Activated CD4-positive, alpha-beta T cell treated with anti-CD3 and anti-CD28 coated beads for 48 hours (primary cell): ENCODE measurements at regions not wholly inside any gene's neighbourhood (a gene's known extent, or its start where the extent isn't known, plus 50 kb on each side); places are given as distances from the start of the nearest gene placed in this dataset.
A peak's percentile ranks its signal among the peaks of the same experiment; 100 is the strongest.

ENCODE experiments used
- DNase-seq: peaks from one replicate; pipeline ENCODE4 v3.0.0-alpha.2; 2020

DNA sequence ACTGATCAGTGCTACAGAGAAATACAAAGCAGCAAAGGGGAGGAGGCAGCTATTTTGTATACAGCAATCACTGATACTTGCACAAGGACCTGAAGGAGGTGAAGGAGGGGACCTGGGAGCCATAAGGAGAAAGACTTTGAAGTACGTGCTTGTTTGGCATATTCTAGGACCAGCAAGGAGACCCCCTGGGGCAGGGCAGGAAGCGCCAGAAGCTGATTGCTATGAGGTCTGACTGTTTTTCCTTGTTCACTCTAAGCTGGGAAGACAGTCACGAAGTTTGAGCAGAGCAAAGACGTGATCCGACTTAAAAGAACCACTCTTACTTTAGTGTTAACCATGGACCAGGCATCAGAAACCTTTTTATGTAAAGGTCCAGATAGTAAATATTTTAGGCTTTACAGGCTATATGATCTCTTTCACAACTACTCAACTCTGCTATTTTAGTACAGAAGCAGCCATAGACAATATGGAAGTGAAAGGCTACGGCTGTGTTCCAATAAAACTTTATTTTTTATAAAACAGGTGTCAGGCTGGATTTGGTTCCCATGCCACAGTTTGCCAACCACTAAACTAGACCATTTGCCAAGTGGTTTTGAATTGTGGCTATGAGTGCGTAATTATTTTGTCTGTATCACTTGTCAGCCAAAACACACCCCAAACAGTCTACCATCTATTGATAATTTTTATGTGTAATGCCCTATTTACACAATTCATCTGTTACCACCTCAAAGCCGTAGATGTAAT lies 217.9 kb downstream of the PRL start:
- DNase-seq, result no peak

DNA sequence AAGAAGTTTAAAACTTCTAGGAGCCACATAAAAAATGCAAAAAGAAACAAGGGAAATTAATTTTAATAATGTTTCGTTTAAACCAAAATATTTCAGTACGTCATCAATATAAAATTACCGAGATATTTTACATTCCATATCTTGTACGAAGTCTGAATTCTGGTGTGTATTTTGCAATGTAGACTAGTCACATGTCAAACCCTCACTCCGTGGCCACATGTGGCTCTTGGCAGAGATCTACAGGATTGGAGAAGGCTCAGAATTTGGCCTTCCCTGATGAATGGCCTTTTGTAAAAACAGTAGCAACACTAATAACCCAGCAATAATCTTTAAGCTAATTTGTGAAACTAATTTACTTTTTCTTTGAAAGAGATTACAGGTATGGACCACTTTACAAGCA lies 217.1 kb downstream of the PRL start:
- DNase-seq, result no peak

DNA sequence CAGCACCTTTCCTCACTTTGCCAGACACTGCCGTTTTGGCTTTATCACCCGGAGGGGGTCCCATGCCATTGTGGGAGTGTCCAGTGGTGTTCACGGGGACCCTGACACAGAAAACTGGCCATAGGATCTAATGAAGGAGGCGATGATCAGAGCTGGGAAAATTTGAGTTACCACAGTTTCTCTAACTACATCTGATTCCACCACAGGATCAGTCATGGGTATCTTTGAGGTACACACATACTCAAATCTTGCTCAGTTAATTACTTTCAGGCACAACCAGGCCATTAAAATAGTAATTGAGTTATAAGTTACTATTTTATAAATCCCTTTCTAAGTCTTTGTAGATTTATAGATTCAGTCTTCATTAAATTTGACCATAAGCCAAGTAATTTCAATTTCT lies 215.1 kb downstream of the PRL start:
- no peak for DNase-seq

DNA sequence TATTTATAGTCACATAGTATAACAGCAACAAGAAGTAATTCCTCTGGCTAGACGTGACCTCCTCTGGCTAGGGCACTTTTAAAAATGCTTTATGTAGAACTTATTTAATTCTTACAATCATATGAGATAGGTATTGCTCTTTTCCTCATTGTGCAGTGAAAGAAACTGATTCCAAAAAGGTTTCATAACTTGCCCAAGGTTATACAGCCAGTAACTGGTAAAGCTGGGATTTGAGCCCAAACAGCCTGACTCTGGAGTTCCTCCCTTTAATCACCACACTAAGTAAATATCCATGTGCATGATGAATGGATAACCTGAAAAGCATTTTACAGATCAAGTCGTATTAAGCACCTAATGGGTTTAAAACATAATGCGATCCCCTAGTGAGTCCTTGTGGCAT lies 214.6 kb downstream of the PRL start:
- DNase-seq, result no peak

DNA sequence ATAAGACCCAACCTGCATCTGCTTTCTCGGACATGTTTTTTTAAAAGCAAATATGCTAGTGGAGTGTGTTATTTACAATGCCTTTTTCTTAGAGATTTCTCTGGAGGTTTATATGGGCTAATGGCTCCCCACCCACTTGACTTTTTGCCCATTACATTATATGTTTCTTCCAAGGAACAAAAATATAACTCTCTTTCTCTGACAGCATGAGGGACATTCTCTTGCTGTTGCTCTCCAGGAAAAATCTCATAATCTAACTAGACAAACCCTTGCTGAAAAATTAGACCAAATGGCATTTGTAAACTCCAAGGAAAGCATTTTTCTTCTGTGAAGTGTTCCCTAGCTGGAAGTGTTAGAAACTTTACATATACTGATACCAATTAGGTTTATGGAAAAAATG lies 213.7 kb downstream of the PRL start:
- no peak for DNase-seq

DNA sequence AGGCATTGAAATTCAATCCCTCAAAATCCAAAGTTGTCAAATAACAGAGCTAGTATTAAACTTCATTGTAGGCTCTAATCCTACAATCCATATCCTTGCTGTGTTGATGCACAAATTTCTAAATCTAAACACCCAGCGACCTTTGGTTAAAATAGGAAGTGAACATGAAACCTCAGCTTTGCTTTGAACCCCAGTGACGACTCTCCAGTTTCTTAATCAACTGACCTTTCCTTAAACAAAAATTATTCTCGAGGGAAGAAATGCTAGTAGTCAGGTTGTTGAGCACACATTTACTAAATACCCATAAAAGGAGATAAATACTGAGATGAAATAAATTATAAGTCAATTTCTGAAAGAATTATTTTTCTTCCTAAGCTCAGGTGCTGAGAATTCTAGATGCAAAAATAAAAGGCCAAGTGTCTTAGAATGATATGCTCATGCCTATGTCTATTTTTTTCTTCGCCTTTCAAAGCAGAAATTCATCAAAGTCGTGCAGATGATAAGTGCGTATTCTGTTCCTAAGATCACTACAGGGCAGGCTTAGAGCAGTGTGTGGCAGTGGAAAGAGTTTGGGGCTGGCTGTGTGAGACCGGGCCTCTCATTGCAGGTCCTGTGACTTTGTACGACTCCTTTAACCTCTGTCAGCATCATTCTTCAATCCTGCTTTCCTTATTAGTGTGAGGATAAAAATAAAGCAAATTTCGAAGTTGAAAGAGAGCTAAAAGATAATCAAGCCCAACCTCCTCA lies 208.7 kb downstream of the PRL start:
- DNase-seq, result no peak

DNA sequence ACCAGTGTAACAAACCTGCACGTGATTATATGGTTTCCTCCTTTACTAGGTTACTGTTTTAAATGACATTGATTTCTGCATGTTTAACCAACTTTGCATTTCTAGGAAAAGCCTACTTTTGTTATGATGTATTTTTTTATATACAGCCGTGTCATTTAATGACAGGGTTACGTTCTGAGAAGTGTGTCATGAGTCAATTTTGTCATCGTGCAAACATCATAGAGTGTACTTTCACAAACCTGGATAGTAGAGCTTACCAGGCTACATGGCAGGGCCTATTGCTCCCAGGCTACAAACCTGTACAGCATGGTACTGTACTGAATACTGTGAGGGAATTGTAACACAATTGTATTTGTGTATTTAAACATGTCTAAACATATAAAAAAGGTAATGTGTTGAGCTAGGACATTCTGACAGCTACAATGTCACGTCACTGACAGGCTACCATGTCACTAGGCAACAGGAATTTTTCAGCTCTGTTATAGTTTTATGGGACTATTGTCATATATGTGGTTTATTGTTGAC lies 205.3 kb downstream of the PRL start:
- DNase-seq, result no peak

DNA sequence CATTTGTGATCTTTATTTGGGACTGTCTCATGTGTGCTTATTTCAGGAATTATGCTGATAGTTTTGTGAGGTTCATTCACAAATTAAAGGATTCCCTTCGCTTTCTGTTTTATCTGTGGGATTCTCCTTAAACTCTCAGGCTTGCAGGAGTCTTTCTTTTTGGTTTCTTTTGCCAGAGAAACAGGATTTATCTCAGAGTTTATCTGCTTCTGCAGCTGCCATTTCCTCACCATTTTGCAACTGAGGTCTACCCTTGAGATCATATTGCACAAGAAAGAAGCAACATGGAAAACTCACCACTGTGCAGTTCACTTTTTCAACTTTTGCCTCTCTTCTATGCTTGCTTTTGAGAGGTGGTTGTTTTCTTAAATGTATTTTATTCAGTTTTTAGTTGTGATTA lies 201.0 kb downstream of the PRL start:
- DNase-seq, result no peak

DNA sequence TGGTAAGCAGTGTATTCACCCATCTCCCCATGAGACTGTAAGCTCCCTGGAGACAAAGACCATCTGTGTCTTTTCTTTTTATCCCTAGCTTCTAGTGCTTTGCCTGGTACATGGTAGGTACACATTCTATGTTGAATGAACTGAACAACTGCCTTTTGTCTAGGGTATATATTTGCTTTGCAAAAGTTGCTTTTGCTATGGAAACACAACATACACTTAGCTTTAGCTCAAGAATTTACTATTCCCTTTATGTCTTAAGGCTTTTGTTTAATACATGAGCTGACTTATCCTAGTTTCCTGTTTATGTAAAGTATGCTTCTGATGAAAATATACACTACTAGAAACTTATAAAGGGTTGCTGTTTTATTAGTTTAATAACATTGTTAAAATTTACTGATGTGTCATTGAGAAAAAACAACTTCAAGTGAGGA lies 198.2 kb downstream of the PRL start:
- DNase-seq, result no peak

DNA sequence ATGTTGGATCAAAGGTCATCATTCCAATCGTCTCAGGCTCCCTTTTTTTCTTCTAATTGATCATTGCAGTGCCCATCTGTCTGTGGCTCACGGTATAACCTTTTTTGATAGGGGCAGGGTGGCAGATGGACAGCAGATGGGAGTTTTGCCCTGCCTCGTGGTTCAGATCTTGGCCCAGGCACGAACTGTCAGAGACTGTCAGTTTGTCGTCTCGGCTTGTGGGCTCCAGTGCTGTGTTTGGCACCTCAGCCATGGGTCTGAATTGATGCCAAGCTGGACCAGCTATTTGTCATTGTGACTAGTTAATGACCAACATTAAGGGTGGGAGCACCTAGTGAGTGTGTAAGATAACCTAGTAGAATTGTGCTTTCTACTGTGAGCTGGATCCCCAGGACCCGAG lies 197.6 kb downstream of the PRL start:
- DNase-seq, result no peak

DNA sequence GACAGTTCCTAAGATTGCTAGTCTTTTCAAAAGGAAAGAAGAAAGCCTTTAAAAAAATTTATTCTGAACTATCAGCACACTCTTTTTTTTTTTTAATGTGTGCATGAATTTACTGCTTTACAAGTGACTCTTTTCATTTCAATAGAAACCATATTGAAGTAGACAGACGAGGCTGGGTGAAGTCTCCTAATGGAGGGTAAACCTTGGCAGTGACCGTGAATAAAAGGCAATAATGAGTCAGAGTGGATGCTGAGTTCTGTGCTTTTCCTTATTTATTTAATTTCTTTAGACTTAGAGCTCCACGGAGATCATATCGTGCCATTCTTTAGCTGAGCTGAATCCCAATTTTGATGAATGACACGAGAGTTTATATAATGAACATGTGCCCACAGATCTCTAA lies 196.9 kb downstream of the PRL start:
- DNase-seq, result no peak

DNA sequence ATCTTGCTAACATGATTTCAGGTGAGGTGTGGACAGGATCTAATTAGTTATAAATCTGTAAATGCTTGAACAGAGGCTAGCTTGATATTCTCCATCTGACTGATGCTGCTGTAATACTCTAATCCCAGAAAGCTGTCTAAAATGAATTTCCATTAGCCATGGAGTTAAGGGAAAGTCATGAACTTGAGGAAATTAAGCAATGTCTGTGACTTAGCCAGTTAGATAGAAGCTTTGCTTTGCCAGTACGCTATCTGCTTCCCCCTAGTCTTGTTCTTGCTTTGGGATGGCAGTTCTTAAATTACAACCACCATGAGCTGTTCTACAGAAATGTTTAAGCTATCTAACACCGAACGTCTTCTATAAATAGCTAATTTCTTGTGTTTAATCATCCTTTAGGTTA lies 195.7 kb downstream of the PRL start:
- DNase-seq, result no peak

DNA sequence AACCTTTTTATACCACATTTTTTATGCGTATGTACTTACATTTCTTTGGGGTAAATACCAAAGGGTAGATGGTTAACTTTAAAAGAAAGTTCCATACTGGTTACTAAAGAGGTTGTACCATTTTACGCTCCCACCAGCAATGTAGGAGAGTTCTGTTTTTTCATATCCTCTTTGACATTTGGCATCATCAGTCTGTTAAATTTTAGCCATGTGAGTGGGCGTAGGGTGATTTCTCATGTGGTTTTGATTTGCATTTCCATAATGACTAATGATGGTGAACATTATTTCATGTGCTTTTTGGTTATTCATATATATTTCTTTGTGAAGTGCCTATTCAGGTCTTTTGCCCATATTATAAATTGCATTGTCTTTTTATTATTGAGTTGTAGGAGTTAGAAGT lies 194.2 kb downstream of the PRL start:
- DNase-seq, result peak; percentile 16

DNA sequence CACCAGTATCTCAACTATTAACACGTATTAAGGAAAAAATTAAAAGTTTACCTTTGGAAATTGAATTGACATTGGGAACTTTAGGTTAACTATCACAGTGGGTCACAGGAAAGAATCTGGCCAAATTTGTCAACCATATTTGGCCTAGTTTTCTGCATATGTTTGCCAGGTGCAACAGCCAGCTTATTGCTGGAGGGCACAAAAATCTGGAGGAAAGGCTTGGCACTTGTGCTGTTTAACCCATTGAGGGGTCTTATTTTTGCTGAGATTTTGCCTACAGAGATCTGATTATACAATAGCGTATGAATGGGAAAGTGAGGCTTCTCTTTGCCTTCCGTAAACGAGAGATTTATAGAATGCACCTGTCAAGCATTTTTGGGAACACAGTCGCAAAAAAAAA lies 190.4 kb downstream of the PRL start:
- no peak for DNase-seq

DNA sequence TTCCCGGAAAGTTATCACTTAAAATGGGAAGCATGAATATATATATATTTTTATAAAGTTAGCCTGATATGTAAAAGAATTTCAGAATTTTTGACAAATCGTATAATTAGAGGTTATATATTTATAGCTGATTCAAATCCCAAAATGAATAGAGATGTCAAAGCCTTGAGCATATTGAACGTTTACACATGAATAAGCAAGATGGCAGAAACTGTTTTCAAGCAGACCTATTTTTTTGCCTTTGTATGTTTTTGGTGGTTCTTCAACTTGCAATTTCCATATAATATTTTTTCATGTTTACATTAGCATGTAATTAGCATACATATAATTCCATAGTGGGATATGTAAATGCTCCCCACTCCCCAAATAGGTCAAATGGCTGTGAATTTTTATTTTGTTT lies 189.9 kb downstream of the PRL start:
- DNase-seq, result no peak

DNA sequence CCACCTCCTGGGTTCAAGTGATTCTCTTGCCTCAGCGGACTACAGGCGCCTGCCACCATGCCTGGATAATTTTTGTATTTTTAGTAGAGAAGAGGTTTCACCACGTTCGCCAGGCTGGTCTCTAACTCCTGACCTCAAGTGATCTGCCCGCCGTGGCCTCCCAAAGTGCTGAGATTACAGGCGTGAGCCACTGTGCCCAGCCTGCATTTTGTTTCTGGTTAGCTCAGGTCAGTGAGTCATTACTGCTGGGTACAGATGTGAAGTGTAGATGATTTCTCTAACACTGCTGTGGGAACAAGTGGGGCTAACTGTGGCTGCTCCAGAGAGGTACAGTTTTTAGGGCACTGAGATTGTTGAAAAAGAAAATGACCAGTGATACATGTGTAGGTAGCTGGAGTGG lies 188.6 kb downstream of the PRL start:
- no peak for DNase-seq

DNA sequence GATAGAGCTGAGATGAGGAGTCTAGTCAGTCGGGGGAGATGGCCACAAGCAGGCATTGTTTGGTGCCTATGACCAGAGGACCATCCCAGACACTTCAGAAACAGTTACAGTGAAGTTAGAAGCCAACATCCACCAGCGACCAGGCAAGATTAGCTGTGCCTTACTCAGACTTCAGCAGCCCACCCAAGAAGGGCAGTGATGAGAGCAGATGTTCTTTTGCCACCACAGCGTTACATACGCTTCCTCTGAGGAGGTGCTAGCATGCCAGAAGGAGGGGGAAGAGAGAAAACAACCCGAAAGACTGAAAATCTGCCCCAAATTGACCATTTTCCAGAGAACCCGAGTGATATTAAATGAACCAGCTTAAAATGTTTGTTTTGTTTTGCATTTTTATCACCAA lies 186.8 kb downstream of the PRL start:
- no peak for DNase-seq

DNA sequence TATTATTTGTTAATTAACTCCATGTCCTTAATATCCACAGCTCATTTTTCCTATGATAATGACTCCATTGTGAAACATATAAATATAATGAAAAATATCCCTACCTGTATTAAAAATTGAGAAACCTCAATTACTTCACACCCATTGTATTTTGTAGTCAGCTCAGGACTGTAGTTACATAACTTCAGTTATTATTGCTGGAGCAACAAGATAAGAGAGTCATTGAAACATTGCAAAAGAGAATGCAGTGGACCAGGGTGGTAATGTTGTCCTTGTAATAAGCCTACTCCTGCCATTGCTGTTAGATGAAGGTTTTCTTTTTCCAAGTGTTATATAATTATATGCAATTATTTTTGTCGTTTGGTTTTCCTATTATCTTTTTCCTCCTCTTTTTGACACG lies 184.4 kb downstream of the PRL start:
- DNase-seq, result no peak

DNA sequence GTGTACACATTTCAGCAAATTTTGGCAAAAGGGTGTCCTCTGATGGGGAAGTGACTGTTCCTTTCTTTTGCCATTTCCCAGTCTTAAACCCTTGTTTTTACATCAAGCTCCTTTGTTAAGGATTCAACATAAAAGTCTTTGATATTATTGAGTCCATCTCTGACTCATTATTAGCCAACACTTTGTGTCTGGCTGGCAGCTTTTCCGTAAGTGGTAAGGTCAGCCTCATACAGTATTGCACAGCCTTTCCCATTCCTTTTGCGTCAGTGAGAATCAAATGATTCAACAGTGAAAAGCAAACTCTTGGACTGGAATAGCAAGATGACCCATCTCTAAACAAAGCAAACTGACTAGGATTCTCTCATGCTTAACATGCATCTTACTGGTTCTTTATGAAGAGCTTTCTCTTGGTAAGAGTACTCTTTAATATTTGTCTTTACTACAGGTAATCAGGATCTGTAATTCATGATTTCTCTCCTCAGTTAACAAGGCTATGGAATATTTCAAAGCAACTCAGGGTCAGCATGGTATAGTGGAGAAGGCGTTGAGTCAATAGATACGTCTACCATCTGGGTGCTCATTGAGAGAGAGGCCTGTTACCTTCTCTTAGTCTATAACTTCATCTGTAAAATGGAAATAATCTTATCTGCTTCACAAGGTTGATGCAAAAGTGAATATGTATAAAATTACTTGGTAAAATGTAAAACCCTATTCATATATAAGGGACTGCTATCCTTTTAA lies 183.6 kb downstream of the PRL start:
- DNase-seq, result no peak

DNA sequence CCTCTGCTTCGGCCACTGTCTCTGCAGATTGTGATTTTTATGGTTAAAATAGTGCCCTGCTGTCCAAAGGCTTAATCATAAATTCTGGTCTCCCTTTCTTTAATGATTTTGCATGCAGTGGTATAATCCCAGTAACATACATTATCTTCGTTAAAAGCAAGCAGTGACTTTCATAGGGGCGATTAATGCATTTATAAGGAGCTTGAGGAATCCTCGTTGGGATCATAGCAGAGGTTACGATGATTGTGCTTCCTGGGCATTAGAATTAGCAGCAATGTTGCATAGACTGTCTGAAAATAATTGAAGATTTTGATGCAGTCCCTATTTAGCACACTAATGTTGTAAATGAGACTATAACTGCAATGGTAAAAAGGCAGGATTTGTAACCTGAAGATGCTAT lies 181.3 kb downstream of the PRL start:
- DNase-seq, result no peak

DNA sequence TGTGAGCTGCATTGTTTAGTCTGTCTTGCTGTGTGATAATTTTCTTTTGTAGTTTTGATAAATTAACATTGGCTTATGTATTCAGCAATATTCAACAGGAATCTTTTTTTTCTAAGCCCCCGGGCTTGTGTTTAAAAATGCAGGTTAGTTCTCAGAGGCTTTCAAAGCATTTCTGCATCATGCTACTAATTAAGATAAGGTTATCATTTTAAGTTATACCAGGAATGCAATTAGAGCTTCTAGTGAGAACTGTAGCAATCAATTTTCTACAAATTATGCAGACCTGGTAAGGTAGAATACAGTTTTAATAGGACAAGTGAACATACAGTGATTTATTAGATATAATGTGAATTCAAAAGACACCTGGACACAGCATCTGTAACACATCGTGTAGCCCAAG lies 179.2 kb downstream of the PRL start:
- no peak for DNase-seq

DNA sequence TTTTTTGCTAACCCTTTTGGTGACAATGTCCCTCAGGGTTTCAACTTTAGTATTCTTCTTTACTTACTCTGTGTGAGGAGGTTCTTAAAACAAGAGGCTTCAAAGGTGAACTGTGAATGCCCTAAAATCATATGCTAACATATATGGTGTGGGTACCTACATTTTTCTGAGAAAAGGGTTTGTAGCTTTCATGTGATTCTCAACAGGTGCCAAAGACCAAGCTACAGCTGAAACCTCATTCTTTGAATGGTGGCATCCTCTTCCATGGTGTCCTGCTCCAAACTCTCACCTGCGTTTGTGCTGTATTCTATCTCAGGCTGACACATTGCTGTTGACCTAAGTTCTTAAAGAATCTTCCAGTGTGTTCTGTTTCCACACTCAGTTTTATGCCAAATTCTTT lies 177.3 kb downstream of the PRL start:
- DNase-seq, result no peak

DNA sequence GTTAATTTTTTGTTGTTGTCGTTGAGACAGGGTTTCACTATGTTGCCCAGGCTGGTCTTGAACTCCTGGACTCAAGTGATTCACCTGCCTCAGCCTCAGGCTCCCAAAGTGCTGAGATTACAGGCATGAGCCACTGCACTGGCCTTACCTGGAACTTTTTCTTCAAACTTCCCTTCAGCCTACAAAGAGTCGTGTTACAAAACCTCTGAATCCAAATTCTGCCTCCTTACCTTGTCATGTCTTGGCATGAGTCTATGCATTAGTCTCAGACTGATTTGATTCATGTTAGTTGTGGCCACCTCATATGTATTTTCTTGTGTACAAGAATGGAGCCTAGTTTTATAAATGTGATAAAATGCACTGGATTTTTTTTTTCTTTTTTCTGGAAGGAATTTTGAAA lies 172.1 kb downstream of the PRL start:
- no peak for DNase-seq

DNA sequence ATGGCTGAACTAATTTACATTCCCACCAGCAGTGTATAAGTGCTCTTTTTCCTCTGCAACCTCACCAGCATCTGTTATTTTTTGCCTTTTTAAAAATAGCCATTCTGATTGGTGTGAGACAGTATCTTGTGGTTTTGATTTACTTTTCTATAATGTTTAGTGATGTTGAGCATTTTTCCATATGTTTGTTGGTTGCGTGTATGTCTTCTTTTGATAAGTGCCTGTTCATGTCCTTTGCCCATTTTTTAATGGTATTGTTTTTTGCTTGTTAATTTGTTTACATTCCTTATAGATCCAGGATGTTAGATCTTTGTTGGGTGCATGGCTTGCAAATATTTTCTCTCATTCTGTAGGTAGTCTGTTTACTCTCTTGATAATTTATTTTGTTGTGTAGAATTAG lies 169.9 kb downstream of the PRL start:
- DNase-seq, result no peak
